ENCODE measurements at regions not wholly inside any gene's neighbourhood (a gene's known extent, or its start where the extent isn't known, plus 50 kb on each side); places are given as distances from the start of the nearest gene placed in this dataset.

DNA sequence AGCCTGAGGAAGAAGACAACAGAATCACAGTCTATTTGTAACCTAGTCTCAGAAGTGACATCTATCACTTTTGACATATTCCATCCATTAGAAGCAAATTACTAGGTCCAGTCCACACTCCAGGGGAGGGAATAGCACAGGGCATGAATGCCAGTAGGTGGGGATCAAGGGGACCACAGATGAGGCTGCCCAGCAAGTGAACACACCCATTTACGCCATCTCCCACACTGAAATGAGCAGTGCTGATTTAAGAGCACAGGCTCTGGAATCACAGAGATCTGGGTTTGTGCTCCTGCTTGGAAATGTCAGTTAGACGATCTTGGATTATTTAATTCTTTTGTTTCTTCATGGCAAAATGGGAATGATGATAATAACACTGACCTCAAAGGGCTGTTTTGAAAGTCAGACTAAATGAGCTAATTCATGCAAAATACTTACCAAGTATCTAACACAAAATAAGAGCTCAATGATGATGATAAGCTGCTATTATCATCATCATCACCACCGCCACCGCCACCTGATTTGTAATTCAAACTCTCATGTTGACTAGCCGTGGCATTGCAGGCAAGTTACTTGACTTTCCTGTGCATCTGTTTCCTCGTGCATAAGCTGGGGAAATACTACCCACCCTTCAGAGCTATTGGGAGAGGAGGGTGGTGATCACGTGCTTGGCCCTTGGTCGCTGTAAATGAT lies 138.9 kb upstream of the KLF14 start:
- TF ChIP-seq EP300 (IDR thresholded peaks at IDR 0.05; ENCODE audit: borderline replicate concordance) (no peak), CREB1 (IDR thresholded peaks at IDR 0.05; ENCODE audit: low read depth) (no peak), NFIC (IDR thresholded peaks at IDR 0.05) (no peak), RAD21 (IDR thresholded peaks at IDR 0.05; ENCODE audit: low read depth) (no peak), TCF12 (IDR thresholded peaks at IDR 0.05; ENCODE audit: low read depth) (no peak), YY1 (IDR thresholded peaks at IDR 0.05; ENCODE audit: low read depth) (no peak), FOXM1 (IDR thresholded peaks at IDR 0.05; ENCODE audit: borderline replicate concordance, low read depth) (no peak), TAF1 (IDR thresholded peaks at IDR 0.05; ENCODE audit: low read depth) (no peak), CEBPB (IDR thresholded peaks at IDR 0.05) (no peak), MAX (IDR thresholded peaks at IDR 0.05) (no peak), TEAD4 (IDR thresholded peaks at IDR 0.05) (no peak), ZBTB7A (IDR thresholded peaks at IDR 0.05; ENCODE audit: low read depth) (no peak)
- TF ChIP-seq, protein P1, sequence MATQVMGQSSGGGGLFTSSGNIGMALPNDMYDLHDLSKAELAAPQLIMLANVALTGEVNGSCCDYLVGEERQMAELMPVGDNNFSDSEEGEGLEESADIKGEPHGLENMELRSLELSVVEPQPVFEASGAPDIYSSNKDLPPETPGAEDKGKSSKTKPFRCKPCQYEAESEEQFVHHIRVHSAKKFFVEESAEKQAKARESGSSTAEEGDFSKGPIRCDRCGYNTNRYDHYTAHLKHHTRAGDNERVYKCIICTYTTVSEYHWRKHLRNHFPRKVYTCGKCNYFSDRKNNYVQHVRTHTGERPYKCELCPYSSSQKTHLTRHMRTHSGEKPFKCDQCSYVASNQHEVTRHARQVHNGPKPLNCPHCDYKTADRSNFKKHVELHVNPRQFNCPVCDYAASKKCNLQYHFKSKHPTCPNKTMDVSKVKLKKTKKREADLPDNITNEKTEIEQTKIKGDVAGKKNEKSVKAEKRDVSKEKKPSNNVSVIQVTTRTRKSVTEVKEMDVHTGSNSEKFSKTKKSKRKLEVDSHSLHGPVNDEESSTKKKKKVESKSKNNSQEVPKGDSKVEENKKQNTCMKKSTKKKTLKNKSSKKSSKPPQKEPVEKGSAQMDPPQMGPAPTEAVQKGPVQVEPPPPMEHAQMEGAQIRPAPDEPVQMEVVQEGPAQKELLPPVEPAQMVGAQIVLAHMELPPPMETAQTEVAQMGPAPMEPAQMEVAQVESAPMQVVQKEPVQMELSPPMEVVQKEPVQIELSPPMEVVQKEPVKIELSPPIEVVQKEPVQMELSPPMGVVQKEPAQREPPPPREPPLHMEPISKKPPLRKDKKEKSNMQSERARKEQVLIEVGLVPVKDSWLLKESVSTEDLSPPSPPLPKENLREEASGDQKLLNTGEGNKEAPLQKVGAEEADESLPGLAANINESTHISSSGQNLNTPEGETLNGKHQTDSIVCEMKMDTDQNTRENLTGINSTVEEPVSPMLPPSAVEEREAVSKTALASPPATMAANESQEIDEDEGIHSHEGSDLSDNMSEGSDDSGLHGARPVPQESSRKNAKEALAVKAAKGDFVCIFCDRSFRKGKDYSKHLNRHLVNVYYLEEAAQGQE (IDR thresholded peaks at IDR 0.05; ENCODE audit: low read depth): no peak

All from Ishikawa (cell line).